Neural crest cell (in vitro differentiated cells): ENCODE measurements at regions not wholly inside any gene's neighbourhood (a gene's known extent, or its start where the extent isn't known, plus 50 kb on each side); places are given as distances from the start of the nearest gene placed in this dataset.

ENCODE experiments used
- DNase-seq: peaks from one replicate; pipeline ENCODE4 v3.0.0; 2021; ENCODE audit warnings: low read depth, mixed read lengths, low spot score
- H3K27ac Mint-ChIP-seq: one replicate; pipeline ENCODE4 v1.8.0; 2021; ENCODE audit warnings: mild to moderate bottlenecking, mixed read lengths; ENCODE audit not compliant: unreplicated experiment
- H3K27me3 Mint-ChIP-seq: 2 replicates; pipeline ENCODE4 v1.8.0; 2021; ENCODE audit warnings: low read depth, mild to moderate bottlenecking, mixed read lengths
- H3K36me3 Mint-ChIP-seq: 2 replicates; pipeline ENCODE4 v1.8.0; 2021; ENCODE audit warnings: low read depth, mild to moderate bottlenecking, mixed read lengths
- H3K4me1 Mint-ChIP-seq: 2 replicates; pipeline ENCODE4 v1.8.0; 2021; ENCODE audit warnings: mixed read lengths
- H3K4me3 Mint-ChIP-seq: one replicate; pipeline ENCODE4 v1.8.0; 2021; ENCODE audit warnings: mild to moderate bottlenecking, mixed read lengths
- H3K9me3 Mint-ChIP-seq: 2 replicates; pipeline ENCODE4 v1.8.0; 2021; ENCODE audit warnings: mixed read lengths
- TF ChIP-seq, protein P1 (sequence below): fragments of 200-600 bp; sonication (generic); conservative IDR thresholded peaks from 2 replicates; pipeline ENCODE4 v1.5.0; 2021; ENCODE audit warnings: antibody characterized with exemption, mild to moderate bottlenecking

DNA sequence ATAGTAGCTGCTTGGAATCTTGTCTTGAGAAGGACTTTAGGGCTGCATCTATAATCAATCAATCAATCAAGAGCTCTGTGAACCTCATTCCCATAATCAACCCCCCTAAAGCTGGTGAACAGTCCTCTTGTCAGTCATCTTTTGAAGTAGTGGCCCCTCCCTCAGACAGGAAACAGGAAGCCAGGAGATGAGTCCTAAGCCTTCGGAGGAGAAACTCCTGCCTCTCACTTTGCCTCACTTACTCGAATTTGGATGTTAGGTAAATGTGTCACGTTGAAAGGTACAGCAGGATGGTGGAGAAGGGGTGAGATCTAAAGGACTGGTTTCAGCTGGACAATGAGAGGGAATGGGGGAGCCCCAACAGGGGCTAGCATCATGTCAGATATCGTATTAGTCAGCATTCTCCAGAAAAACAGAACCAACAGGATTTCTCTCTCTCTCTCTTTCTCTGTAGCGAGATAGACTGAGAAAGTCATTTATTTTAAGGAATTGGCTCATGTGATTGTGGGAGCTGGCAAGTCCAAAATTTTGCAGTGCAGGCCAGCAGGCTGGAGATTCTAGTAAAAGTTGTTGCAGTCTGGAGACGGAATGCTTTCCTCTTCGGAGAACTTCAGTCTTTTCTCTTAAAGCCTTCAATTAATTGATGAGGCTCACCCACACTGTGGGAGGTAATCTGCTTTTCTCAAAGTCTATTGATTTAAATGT is 144.4 kb upstream of the PWP1 start:
- H3K27ac Mint-ChIP-seq: peak overlapping the region; percentile 87
- no peak overlapping the region for H3K4me3 Mint-ChIP-seq
- TF ChIP-seq, protein P1, sequence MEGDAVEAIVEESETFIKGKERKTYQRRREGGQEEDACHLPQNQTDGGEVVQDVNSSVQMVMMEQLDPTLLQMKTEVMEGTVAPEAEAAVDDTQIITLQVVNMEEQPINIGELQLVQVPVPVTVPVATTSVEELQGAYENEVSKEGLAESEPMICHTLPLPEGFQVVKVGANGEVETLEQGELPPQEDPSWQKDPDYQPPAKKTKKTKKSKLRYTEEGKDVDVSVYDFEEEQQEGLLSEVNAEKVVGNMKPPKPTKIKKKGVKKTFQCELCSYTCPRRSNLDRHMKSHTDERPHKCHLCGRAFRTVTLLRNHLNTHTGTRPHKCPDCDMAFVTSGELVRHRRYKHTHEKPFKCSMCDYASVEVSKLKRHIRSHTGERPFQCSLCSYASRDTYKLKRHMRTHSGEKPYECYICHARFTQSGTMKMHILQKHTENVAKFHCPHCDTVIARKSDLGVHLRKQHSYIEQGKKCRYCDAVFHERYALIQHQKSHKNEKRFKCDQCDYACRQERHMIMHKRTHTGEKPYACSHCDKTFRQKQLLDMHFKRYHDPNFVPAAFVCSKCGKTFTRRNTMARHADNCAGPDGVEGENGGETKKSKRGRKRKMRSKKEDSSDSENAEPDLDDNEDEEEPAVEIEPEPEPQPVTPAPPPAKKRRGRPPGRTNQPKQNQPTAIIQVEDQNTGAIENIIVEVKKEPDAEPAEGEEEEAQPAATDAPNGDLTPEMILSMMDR: no peak

GRCh38 chr12:107543416-107543815 is 142.2 kb upstream of the PWP1 start:
- peaks cover 3% of the 10 kb centered on the region for H3K27me3 Mint-ChIP-seq
- no peaks in the 10 kb centered on the region for H3K4me1 Mint-ChIP-seq
- H3K27ac Mint-ChIP-seq: no peak overlapping the region
- no peak overlapping the region for H3K4me3 Mint-ChIP-seq
- TF ChIP-seq, protein P1: no peak
- no peaks in the 10 kb centered on the region for H3K36me3 Mint-ChIP-seq
- no peak for DNase-seq
- no peaks in the 10 kb centered on the region for H3K9me3 Mint-ChIP-seq

More for the DNA sequence above, 144.4 kb upstream of the PWP1 start:
- no peak for DNase-seq
- no peaks in the 10 kb centered on the region for H3K36me3 Mint-ChIP-seq
- peaks cover 3% of the 10 kb centered on the region for H3K27me3 Mint-ChIP-seq
- H3K4me1 Mint-ChIP-seq: no peaks in the 10 kb centered on the region
- no peaks in the 10 kb centered on the region for H3K9me3 Mint-ChIP-seq

DNA sequence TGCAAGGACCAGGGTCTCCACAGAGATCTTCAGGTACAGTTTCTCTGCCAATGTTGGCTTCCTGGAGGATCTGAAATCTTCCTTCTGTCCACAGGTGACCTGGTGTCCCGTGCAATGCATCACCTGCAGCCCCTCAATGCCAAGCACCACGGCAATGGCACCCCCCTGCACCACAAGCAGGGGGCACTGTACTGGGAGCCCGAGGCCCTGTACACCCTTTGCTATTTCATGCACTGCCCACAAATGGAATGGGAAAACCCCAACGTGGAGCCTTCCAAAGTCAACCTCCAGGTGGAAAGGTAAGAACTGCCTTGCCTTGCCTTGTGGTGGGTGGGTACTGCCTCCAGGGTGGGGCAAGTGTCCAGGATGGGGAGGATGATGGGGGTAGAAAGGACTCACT is 141.8 kb upstream of the PWP1 start:
- H3K9me3 Mint-ChIP-seq: no peaks in the 10 kb centered on the region
- no peaks in the 10 kb centered on the region for H3K36me3 Mint-ChIP-seq
- no peaks in the 10 kb centered on the region for H3K4me1 Mint-ChIP-seq

GRCh38 chr12:107544937-107545336 is 140.7 kb upstream of the PWP1 start:
- Mint-ChIP-seq H3K36me3 (no peaks in the 10 kb centered on the region), H3K4me1 (no peaks in the 10 kb centered on the region), H3K27me3 (peaks cover 3% of the 10 kb centered on the region), H3K9me3 (no peaks in the 10 kb centered on the region), H3K4me3 (no peak overlapping the region), H3K27ac (no peak overlapping the region)
- TF ChIP-seq, protein P1: no peak
- no peak for DNase-seq

More for the DNA sequence above, 141.8 kb upstream of the PWP1 start:
- DNase-seq: no peak
- no peak overlapping the region for H3K4me3 Mint-ChIP-seq
- H3K27me3 Mint-ChIP-seq: peaks cover 3% of the 10 kb centered on the region
- H3K27ac Mint-ChIP-seq: no peak overlapping the region
- TF ChIP-seq, protein P1: no peak

DNA sequence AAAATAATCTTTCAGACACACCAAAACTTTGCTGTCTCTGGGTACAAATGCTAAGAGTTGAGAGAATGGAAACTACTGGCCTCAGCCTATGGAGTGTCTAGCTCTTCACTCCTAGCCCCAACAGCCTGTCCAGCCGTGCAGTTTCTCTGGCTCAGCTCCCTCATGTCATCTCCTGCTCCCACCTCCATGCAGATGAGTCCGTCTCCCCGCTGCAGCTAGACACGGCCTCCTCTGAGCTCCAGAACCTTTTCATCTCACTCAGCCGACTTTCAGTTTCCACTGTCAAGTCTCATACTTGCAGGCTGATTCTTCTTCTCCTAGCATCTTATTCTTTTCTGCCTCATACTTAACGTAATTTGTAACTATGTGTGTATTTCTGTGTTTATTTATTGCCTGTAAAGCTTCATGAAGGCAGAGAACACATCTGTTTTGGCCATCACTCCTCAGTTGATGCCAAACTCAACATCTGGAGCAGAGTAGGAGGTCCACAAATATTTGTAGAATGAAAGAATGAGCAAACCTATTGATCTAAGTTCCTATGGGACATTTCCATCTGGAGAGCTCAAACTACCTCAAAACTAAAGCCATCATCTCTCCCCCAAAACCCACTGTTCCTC is 139.8 kb upstream of the PWP1 start:
- Mint-ChIP-seq H3K27ac (no peak overlapping the region), H3K4me1 (no peaks in the 10 kb centered on the region), H3K9me3 (no peaks in the 10 kb centered on the region), H3K4me3 (no peak overlapping the region), H3K27me3 (peaks cover 3% of the 10 kb centered on the region), H3K36me3 (no peaks in the 10 kb centered on the region)
- TF ChIP-seq, protein P1: no peak
- no peak for DNase-seq
